Mesenchymal stem cell (in vitro differentiated cells and primary cell): ENCODE measurements at regions not wholly inside any gene's neighbourhood (a gene's known extent, or its start where the extent isn't known, plus 50 kb on each side); places are given as distances from the start of the nearest gene placed in this dataset. TPM values are rescaled to one million over a fixed set of nuclear protein-coding genes. Genes with fewer than 3 reads are reported as not detected.
"Not testable (repeated sequence)": the region's sequence is repeated elsewhere in the genome, so short reads cannot be mapped to it uniquely, and the experiment has no call there.

ENCODE experiments used
- DNase-seq: peaks from one replicate; pipeline ENCODE4 v3.0.0-alpha.2; 2013
- H2AFZ ChIP-seq: one replicate; pipeline ENCODE4 v1.6.1; 2013; ENCODE audit warnings: low read depth, mild to moderate bottlenecking, control low read depth, inconsistent platforms, low read length, moderate library complexity
- H2AK5ac ChIP-seq: 2 replicates; pipeline ENCODE4 v1.6.1; 2013; ENCODE audit warnings: low read length, moderate library complexity, mild to moderate bottlenecking, inconsistent platforms; ENCODE audit not compliant: severe bottlenecking
- H2BK120ac ChIP-seq: one replicate; pipeline ENCODE4 v1.6.1; 2013; ENCODE audit warnings: low read depth, mild to moderate bottlenecking, inconsistent platforms, low read length, moderate library complexity
- H2BK12ac ChIP-seq, 2 experiments: one replicate each; pipeline ENCODE4 v1.6.1; 2013; ENCODE audit warnings: inconsistent platforms in 2 of 2, low read length in 2 of 2, mild to moderate bottlenecking in 2 of 2, moderate library complexity in 2 of 2, control low read depth in 1 of 2
- H2BK15ac ChIP-seq: one replicate; pipeline ENCODE4 v1.6.1; 2013; ENCODE audit warnings: mild to moderate bottlenecking, low read depth, inconsistent platforms; ENCODE audit not compliant: poor library complexity, severe bottlenecking
- H2BK5ac ChIP-seq: 2 replicates; pipeline ENCODE4 v1.6.1; 2013; ENCODE audit warnings: low read depth, mild to moderate bottlenecking, low read length, control low read depth, inconsistent platforms; ENCODE audit not compliant: poor library complexity, severe bottlenecking
- H3K14ac ChIP-seq, 2 experiments: one replicate each; pipeline ENCODE4 v1.6.1; 2013; ENCODE audit warnings: inconsistent platforms in 2 of 2, low read length in 2 of 2, control low read depth in 1 of 2, mild to moderate bottlenecking in 1 of 2, moderate library complexity in 1 of 2
- H3K18ac ChIP-seq, 2 experiments: one replicate each; pipeline ENCODE4 v1.6.1; 2013; ENCODE audit warnings: inconsistent platforms in 2 of 2, low read length in 2 of 2, control low read depth in 1 of 2, low read depth in 1 of 2, mild to moderate bottlenecking in 1 of 2
- H3K23ac ChIP-seq, 2 experiments: one replicate each; pipeline ENCODE4 v1.6.1; 2013; ENCODE audit warnings: inconsistent platforms in 2 of 2, low read length in 2 of 2, mild to moderate bottlenecking in 2 of 2, moderate library complexity in 2 of 2, control low read depth in 1 of 2
- H3K27ac ChIP-seq: 2 replicates; pipeline ENCODE4 v1.5.1; 2013; ENCODE audit warnings: mild to moderate bottlenecking, moderate library complexity, low read length, control low read depth, inconsistent platforms; ENCODE audit not compliant: poor library complexity, severe bottlenecking
- H3K27me3 ChIP-seq, 2 experiments: 2 replicates each; pipeline versions ENCODE4 v1.6.1 to v1.7.0; 2013; ENCODE audit warnings: low read length in 2 of 2, mild to moderate bottlenecking in 2 of 2, moderate library complexity in 2 of 2, control low read depth in 1 of 2, inconsistent platforms in 1 of 2; ENCODE audit not compliant: control insufficient read depth in 1 of 2, insufficient read depth in 1 of 2
- H3K36me3 ChIP-seq, 2 experiments: 2 replicates each; pipeline versions ENCODE4 v1.6.1 to v1.7.0; 2013; ENCODE audit warnings: low read length in 2 of 2, control low read depth in 1 of 2, inconsistent platforms in 1 of 2, low read depth in 1 of 2, mild to moderate bottlenecking in 1 of 2; ENCODE audit not compliant: insufficient read depth in 2 of 2, control insufficient read depth in 1 of 2
- H3K4ac ChIP-seq, 2 experiments: one replicate each; pipeline ENCODE4 v1.6.1; 2013; ENCODE audit warnings: inconsistent platforms in 2 of 2, low read length in 2 of 2, mild to moderate bottlenecking in 2 of 2, moderate library complexity in 2 of 2, control low read depth in 1 of 2, low read depth in 1 of 2
- H3K4me1 ChIP-seq: 2 replicates; pipeline ENCODE4 v1.6.1; 2013; ENCODE audit warnings: low read depth, low read length, control low read depth; ENCODE audit not compliant: control insufficient read depth, insufficient read depth
- H3K4me2 ChIP-seq: 2 replicates; pipeline ENCODE4 v1.6.1; 2013; ENCODE audit warnings: low read length, mild to moderate bottlenecking, inconsistent platforms; ENCODE audit not compliant: poor library complexity, severe bottlenecking
- H3K4me3 ChIP-seq, 2 experiments: 2 replicates each; pipeline versions ENCODE4 v1.5.1 to v1.7.0; 2013; ENCODE audit warnings: low read length in 2 of 2, mild to moderate bottlenecking in 2 of 2, control low read depth in 1 of 2, low read depth in 1 of 2; ENCODE audit not compliant: insufficient read depth in 1 of 2
- H3K79me1 ChIP-seq: replicated peaks from 2 replicates; pipeline ENCODE4 v1.6.1; 2013; ENCODE audit warnings: mild to moderate bottlenecking, control low read depth, low read length, inconsistent platforms; ENCODE audit not compliant: poor library complexity, severe bottlenecking
- H3K9ac ChIP-seq: 2 replicates; pipeline ENCODE4 v1.7.0; 2013; ENCODE audit warnings: mild to moderate bottlenecking, low read length, moderate library complexity
- H3K9me3 ChIP-seq: 2 replicates; pipeline ENCODE4 v1.7.0; 2013; ENCODE audit warnings: mild to moderate bottlenecking, low read length; ENCODE audit not compliant: control insufficient read depth
- H4K8ac ChIP-seq: one replicate; pipeline ENCODE4 v1.6.1; 2013; ENCODE audit warnings: inconsistent platforms, mild to moderate bottlenecking, low read length, moderate library complexity
- H4K91ac ChIP-seq: one replicate; pipeline ENCODE4 v1.6.1; 2013; ENCODE audit warnings: mild to moderate bottlenecking, low read length, inconsistent platforms
- WGBS: methylation state at CpG from one replicate; pipeline ENCODE4 v1.1.7; 2013; ENCODE audit warnings: mixed read lengths; 5-methylcytosine and 5-hydroxymethylcytosine counted together
- small RNA-seq: library from polyadenylated mRNA; stranded (forward); fragments of <200 nt; extraction: miRNeasy Mini kit (QIAGEN cat#:217004); gene quantifications from one replicate; pipeline ENCODE3, GENCODE V24; 2013; ENCODE audit warnings: low read depth

DNA sequence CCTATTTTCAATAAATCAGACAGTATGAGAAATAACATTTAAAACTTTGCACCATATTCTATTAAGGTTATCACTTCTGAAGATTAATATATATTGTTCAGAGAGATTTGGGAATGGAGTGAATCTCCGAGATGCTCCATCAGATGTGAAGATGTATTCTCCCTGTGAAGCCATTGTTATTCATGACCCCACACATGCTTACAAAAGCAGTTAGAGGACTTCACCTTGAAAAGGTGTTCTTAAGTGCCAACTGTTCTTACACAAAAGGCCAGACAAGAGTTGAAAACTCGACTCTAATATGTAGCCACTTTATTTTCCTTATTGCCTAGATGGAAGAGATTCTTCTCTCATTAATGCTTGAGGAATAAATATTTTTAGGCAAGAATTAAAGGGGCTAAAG is 54.3 kb upstream of the NEIL3 start:
- Histone ChIP-seq H2BK12ac (no peak overlapping the region), H3K4me2 (no peak overlapping the region), H3K18ac (no peak overlapping the region), H3K9me3 (peaks cover 3% of the 10 kb centered on the region), H3K23ac (no peak overlapping the region), H2AFZ (no peak overlapping the region), H3K9ac (no peak overlapping the region), H2AK5ac (no peak overlapping the region), H4K91ac (no peak overlapping the region), H3K36me3 (no peaks in the 10 kb centered on the region), H3K4me1 (peaks cover 1% of the 10 kb centered on the region), H2BK15ac (no peak overlapping the region), H2BK5ac (no peak overlapping the region), H3K4me3 (no peak overlapping the region), H2BK120ac (no peak overlapping the region), H3K4ac (no peak overlapping the region), H3K79me1 (no peaks in the 10 kb centered on the region), H3K27ac (no peak overlapping the region), H3K27me3 (no peaks in the 10 kb centered on the region), H3K14ac (no peak overlapping the region), H4K8ac (no peak overlapping the region)
- WGBS: 100% methylated on average over 1 of the region's 2 CpGs
- no peak for DNase-seq

DNA sequence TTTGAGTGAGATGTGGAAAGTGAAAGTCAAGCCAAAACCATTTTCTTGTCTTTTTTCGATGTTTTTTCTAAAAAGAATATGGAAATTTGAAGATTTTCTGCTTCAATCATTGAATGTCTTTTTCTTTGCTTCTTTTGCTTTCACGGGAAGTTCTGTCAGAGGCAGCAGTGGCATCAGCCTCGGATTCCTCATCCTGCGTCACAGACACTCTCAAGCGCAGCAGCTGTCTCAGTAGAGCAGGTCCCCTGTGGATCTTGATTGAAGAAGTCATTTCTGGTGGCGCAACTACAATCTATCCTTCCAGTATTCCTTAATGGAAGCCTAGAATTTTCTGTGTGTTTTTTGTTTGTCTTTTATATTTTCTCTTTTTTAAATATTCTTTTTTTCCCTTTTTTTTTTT is 52.7 kb upstream of the NEIL3 start:
- Histone ChIP-seq H3K9me3 (peaks cover 3% of the 10 kb centered on the region), H2BK5ac (no peak overlapping the region), H2AK5ac (no peak overlapping the region), H3K14ac (no peak overlapping the region), H3K79me1 (no peaks in the 10 kb centered on the region), H4K91ac (no peak overlapping the region), H3K27ac (no peak overlapping the region), H3K4me2 (no peak overlapping the region), H3K23ac (no peak overlapping the region), H3K9ac (no peak overlapping the region), H3K4me1 (peaks cover 1% of the 10 kb centered on the region), H3K4me3 (no peak overlapping the region), H2BK120ac (no peak overlapping the region), H2BK12ac (no peak overlapping the region), H3K36me3 (no peaks in the 10 kb centered on the region), H3K4ac (no peak overlapping the region), H2AFZ (no peak overlapping the region), H3K18ac (no peak overlapping the region), H3K27me3 (no peaks in the 10 kb centered on the region), H4K8ac (no peak overlapping the region), H2BK15ac (no peak overlapping the region)
- 72% methylated on average over 5 of the region's 6 CpGs for WGBS
- DNase-seq: no peak

DNA sequence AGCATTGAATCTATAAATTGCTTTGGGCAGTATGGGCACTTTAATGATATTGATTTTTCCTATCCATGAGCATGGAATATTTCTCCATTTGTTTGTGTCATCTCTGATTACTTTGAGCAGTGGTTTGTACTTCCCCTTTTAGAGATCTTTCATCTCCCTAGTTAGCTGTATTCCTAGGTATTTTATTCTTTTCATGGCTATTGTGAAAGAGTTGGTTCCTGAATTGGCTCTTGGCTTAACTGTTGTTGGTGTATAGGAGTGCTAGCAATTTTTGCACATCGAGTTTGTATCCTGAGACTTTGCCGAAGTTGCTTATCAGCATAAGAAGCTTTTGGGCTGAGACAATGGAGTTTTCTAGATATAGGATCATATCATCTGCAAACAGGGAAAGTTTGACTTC is 50.2 kb upstream of the NEIL3 start:
- not testable (repeated sequence) for H4K91ac ChIP-seq, H3K4me1 ChIP-seq, H3K36me3 ChIP-seq, H2BK5ac ChIP-seq, H2AK5ac ChIP-seq, H3K4me2 ChIP-seq, H2BK12ac ChIP-seq, H3K9ac ChIP-seq, H3K27me3 ChIP-seq, H3K4me3 ChIP-seq, H2AFZ ChIP-seq, H4K8ac ChIP-seq, H2BK120ac ChIP-seq, H3K18ac ChIP-seq, H3K27ac ChIP-seq, DNase-seq, H3K4ac ChIP-seq, H3K79me1 ChIP-seq, H2BK15ac ChIP-seq, H3K23ac ChIP-seq, H3K9me3 ChIP-seq, H3K14ac ChIP-seq
- WGBS: 95% methylated on average over 2 of the region's 2 CpGs

Small RNA genes in the stretch of these regions (small RNA-seq; reads per million reads assigned to genes)
- not detected for gene RN7SKP136
